ENCODE measurements at regions not wholly inside any gene's neighbourhood (a gene's known extent, or its start where the extent isn't known, plus 50 kb on each side); places are given as distances from the start of the nearest gene placed in this dataset.

- Histone ChIP-seq H3K27me3 (ENCODE audit: control insufficient read depth in 4 of 4, insufficient read depth in 4 of 4, low read length in 3 of 4) (no peaks in the 10 kb centered on the region), H3K9ac (ENCODE audit: low read depth in 1 of 2, low read length in 2 of 2) (no peak overlapping the region), H3K9me3 (ENCODE audit: control insufficient read depth in 4 of 4, low read length in 3 of 4) (no peaks in the 10 kb centered on the region), H3K4me1 (ENCODE audit: control insufficient read depth in 4 of 4, insufficient read depth in 4 of 4, low read length in 3 of 4) (no peaks in the 10 kb centered on the region), H3K4me3 (ENCODE audit: low read depth in 1 of 3, low read length in 3 of 3) (no peak overlapping the region), H3K36me3 (ENCODE audit: control insufficient read depth in 4 of 4, insufficient read depth in 3 of 4, low read depth in 1 of 4, low read length in 3 of 4) (no peaks in the 10 kb centered on the region), H3K27ac (ENCODE audit: low read depth in 1 of 2, low read length in 2 of 2) (no peak overlapping the region)
- WGBS: 46% methylated on average over 2 of the region's 2 CpGs
- TF ChIP-seq JUND (IDR thresholded peaks at IDR 0.05): no peak
- no peak for TF ChIP-seq YY1 (IDR thresholded peaks at IDR 0.05)
- no peak for DNase-seq (ENCODE audit: low spot score)
These were observed 88.0 kb upstream of the CELF4 start for GRCh38 chr18:37653618-37654017.

GRCh38 chr18:37649930-37650329 is 84.3 kb upstream of the CELF4 start:
- Histone ChIP-seq H3K9ac (ENCODE audit: low read depth in 1 of 2, low read length in 2 of 2) (no peak overlapping the region), H3K4me3 (ENCODE audit: low read depth in 1 of 3, low read length in 3 of 3) (no peak overlapping the region), H3K9me3 (ENCODE audit: control insufficient read depth in 4 of 4, low read length in 3 of 4) (no peaks in the 10 kb centered on the region), H3K36me3 (ENCODE audit: control insufficient read depth in 4 of 4, insufficient read depth in 3 of 4, low read depth in 1 of 4, low read length in 3 of 4) (no peaks in the 10 kb centered on the region), H3K27ac (ENCODE audit: low read depth in 1 of 2, low read length in 2 of 2) (no peak overlapping the region), H3K4me1 (ENCODE audit: control insufficient read depth in 4 of 4, insufficient read depth in 4 of 4, low read length in 3 of 4) (no peaks in the 10 kb centered on the region), H3K27me3 (ENCODE audit: control insufficient read depth in 4 of 4, insufficient read depth in 4 of 4, low read length in 3 of 4) (no peaks in the 10 kb centered on the region)
- TF ChIP-seq FOXA1 (IDR thresholded peaks at IDR 0.05): no peak
- no peak for TF ChIP-seq GABPA (IDR thresholded peaks at IDR 0.05 in 1 of 2, conservative IDR thresholded peaks at IDR 0.05 in 1 of 2)
- TF ChIP-seq SP1 (IDR thresholded peaks at IDR 0.05): no peak
- WGBS: 63% methylated on average over 1 of the region's 1 CpG
- DNase-seq (ENCODE audit: low spot score): no peak

- Histone ChIP-seq H3K36me3 (ENCODE audit: control insufficient read depth in 4 of 4, insufficient read depth in 3 of 4, low read depth in 1 of 4, low read length in 3 of 4) (no peaks in the 10 kb centered on the region), H3K9ac (ENCODE audit: low read depth in 1 of 2, low read length in 2 of 2) (no peak overlapping the region), H3K9me3 (ENCODE audit: control insufficient read depth in 4 of 4, low read length in 3 of 4) (peaks cover 0 to 3% (median 0%) of the 10 kb centered on the region in 4 donors), H3K4me1 (ENCODE audit: control insufficient read depth in 4 of 4, insufficient read depth in 4 of 4, low read length in 3 of 4) (no peaks in the 10 kb centered on the region), H3K4me3 (ENCODE audit: low read depth in 1 of 3, low read length in 3 of 3) (no peak overlapping the region), H3K27ac (ENCODE audit: low read depth in 1 of 2, low read length in 2 of 2) (no peak overlapping the region), H3K27me3 (ENCODE audit: control insufficient read depth in 4 of 4, insufficient read depth in 4 of 4, low read length in 3 of 4) (no peaks in the 10 kb centered on the region)
- TF ChIP-seq RXRA (IDR thresholded peaks at IDR 0.05): no peak
- no peak for TF ChIP-seq YY1 (IDR thresholded peaks at IDR 0.05)
- TF ChIP-seq TAF1 (conservative IDR thresholded peaks at IDR 0.05): no peak
- no peak for TF ChIP-seq FOXA2 (IDR thresholded peaks at IDR 0.05)
- no peak for TF ChIP-seq EGR1 (IDR thresholded peaks at IDR 0.05; ENCODE audit: low read depth in 2 of 2)
- no peak for TF ChIP-seq FOXA1 (IDR thresholded peaks at IDR 0.05)
- TF ChIP-seq SP1 (IDR thresholded peaks at IDR 0.05): no peak
- no peak for TF ChIP-seq REST (IDR thresholded peaks at IDR 0.05)
- TF ChIP-seq ATF3 (IDR thresholded peaks at IDR 0.05): no peak
- TF ChIP-seq NR2F2 (IDR thresholded peaks at IDR 0.05): no peak
- TF ChIP-seq HNF4G (IDR thresholded peaks at IDR 0.05): no peak
- TF ChIP-seq GABPA (IDR thresholded peaks at IDR 0.05 in 1 of 2, conservative IDR thresholded peaks at IDR 0.05 in 1 of 2): no peak
- TF ChIP-seq ZBTB33 (IDR thresholded peaks at IDR 0.05): no peak
- no peak for DNase-seq (ENCODE audit: low spot score)
These were observed 83.8 kb upstream of the CELF4 start for GRCh38 chr18:37649416-37649815.

All from liver (tissue), 7 donors.